NB4 (cell line): ENCODE measurements at regions not wholly inside any gene's neighbourhood (a gene's known extent, or its start where the extent isn't known, plus 50 kb on each side); places are given as distances from the start of the nearest gene placed in this dataset.
A peak's percentile ranks its signal among the peaks of the same experiment; 100 is the strongest.

ENCODE experiments used
- DNase-seq: peaks from one replicate; pipeline ENCODE4 v3.0.0; 2010; ENCODE audit warnings: low read depth
- H3K4me3 ChIP-seq: one replicate; pipeline ENCODE4 v1.5.1; 2011; ENCODE audit warnings: mild to moderate bottlenecking, low read depth, low read length, moderate library complexity
- MAX ChIP-seq: IDR thresholded peaks from 2 replicates; pipeline ENCODE4 v1.6.1; 2011; ENCODE audit warnings: low read depth, low read length
- MYC ChIP-seq: IDR thresholded peaks from 2 replicates; pipeline ENCODE4 v1.6.1; 2011; ENCODE audit warnings: low read depth, low read length
- POLR2A ChIP-seq: IDR thresholded peaks from 2 replicates; pipeline ENCODE4 v1.6.1; 2011; ENCODE audit warnings: mild to moderate bottlenecking; ENCODE audit not compliant: insufficient read length; ENCODE audit errors: extremely low read depth
- TF ChIP-seq, protein P1 (sequence below): IDR thresholded peaks from one replicate; pipeline ENCODE4 v1.5.1; 2012; ENCODE audit warnings: low read depth, low read length

GRCh38 chr5:123785162-123786071, 273.4 kb downstream of the CSNK1G3 start:
- no peak for DNase-seq
- no peak overlapping the region for H3K4me3 ChIP-seq
- TF ChIP-seq POLR2A, result no peak
- TF ChIP-seq MYC, result no peak
- TF ChIP-seq, protein P1, sequence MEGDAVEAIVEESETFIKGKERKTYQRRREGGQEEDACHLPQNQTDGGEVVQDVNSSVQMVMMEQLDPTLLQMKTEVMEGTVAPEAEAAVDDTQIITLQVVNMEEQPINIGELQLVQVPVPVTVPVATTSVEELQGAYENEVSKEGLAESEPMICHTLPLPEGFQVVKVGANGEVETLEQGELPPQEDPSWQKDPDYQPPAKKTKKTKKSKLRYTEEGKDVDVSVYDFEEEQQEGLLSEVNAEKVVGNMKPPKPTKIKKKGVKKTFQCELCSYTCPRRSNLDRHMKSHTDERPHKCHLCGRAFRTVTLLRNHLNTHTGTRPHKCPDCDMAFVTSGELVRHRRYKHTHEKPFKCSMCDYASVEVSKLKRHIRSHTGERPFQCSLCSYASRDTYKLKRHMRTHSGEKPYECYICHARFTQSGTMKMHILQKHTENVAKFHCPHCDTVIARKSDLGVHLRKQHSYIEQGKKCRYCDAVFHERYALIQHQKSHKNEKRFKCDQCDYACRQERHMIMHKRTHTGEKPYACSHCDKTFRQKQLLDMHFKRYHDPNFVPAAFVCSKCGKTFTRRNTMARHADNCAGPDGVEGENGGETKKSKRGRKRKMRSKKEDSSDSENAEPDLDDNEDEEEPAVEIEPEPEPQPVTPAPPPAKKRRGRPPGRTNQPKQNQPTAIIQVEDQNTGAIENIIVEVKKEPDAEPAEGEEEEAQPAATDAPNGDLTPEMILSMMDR, result no peak
- TF ChIP-seq MAX, result no peak

- DNase-seq, result no peak
- TF ChIP-seq MAX (no peak), POLR2A (no peak)
- TF ChIP-seq, protein P1, result no peak
Measured at GRCh38 chr5:123783421-123783820, 271.4 kb downstream of the CSNK1G3 start.

DNA sequence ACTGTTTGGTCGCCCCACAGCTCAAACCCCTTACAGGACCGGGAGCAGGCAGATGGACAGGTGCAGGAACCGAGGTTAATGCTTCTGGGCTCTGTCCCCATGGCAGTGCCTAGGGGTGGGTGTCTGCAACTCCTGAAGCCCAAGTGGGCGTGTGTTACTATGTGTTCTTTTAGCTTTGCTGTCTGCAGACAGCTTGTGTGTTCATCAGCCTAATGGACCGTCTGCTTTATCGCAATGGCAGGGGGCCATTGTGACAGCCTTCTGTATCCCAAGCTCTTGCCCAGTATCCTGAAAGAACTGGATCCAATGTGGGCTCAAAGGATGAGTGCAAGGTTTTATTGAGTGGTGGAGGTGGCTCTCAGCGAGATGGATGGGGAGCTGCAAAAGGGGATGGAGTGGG, 266.7 kb downstream of the CSNK1G3 start:
- H3K4me3 ChIP-seq, result no peak overlapping the region
- TF ChIP-seq POLR2A, result no peak
- TF ChIP-seq, protein P1, result no peak
- no peak for TF ChIP-seq MYC
- no peak for TF ChIP-seq MAX
- no peak for DNase-seq

More at GRCh38 chr5:123783421-123783820, 271.4 kb downstream of the CSNK1G3 start:
- H3K4me3 ChIP-seq, result no peak overlapping the region

- no peak overlapping the region for H3K4me3 ChIP-seq
- no peak for DNase-seq
- no peak for TF ChIP-seq MYC
- TF ChIP-seq MAX, result no peak
- TF ChIP-seq, protein P1, result no peak
- TF ChIP-seq POLR2A, result no peak
Measured at GRCh38 chr5:123776761-123777160, 264.8 kb downstream of the CSNK1G3 start.

- H3K4me3 ChIP-seq, result no peak overlapping the region
- TF ChIP-seq, protein P1, result no peak
- TF ChIP-seq POLR2A (no peak), MAX (no peak), MYC (no peak)
- DNase-seq, result peak; percentile 1
Measured at GRCh38 chr5:123771715-123772114, 259.7 kb downstream of the CSNK1G3 start.
